Pancreas (tissue), 10 donors: ENCODE measurements at regions not wholly inside any gene's neighbourhood (a gene's known extent, or its start where the extent isn't known, plus 50 kb on each side); places are given as distances from the start of the nearest gene placed in this dataset.

Experiments
- ATAC-seq, 4 donors: fragments of 200-7000 bp; cut with Tn5 transposase; one replicate each; pipeline versions ENCODE4 v1.8.0 to v1.9.1; 2020; ENCODE audit warnings: mild to moderate bottlenecking in 4 of 4, moderate library complexity in 4 of 4
- DNase-seq, 6 donors: peaks; one replicate each; pipeline ENCODE4 v3.0.0-alpha.2; 2020
- FAIRE-seq: peaks from 2 replicates; lab custom pipeline; 2012; peaks lifted over from hg19 to GRCh38; lab: Jason Lieb, UNC
- H3K27ac ChIP-seq, 4 donors: fragments of 200-600 bp; sonication (generic); 1 replicate in 3 of 4; 2 replicates in 1 of 4; pipeline versions ENCODE4 v1.5.0 to v1.8.0; 2020
- H3K27me3 ChIP-seq, 4 donors: fragments of 200-600 bp; one replicate each; pipeline ENCODE4 v1.8.0; 2021
- H3K36me3 ChIP-seq, 3 donors: fragments of 200-600 bp; sonication (generic) in 1 of 3; one replicate each; pipeline versions ENCODE4 v1.5.0 to v1.8.0; 2020 to 2021
- H3K4me1 ChIP-seq, 3 donors: fragments of 200-600 bp; one replicate each; pipeline ENCODE4 v1.8.0; 2021
- H3K4me3 ChIP-seq, 4 donors: fragments of 200-600 bp; sonication (generic) in 2 of 4; one replicate each; pipeline versions ENCODE4 v1.5.0 to v1.8.0; 2020 to 2021
- H3K9me3 ChIP-seq, 4 donors: fragments of 200-600 bp; one replicate each; pipeline ENCODE4 v1.8.0; 2021
- WGBS, 2 donors: extraction: QIAGEN DNeasy Blood & Tissue Kit; methylation state at CpG; one replicate each; pipeline ENCODE4 v1.1.7; 2013; 5-methylcytosine and 5-hydroxymethylcytosine counted together
- intact Hi-C, 3 donors: fragments of 100-400 bp; cut with DNase I; formaldehyde crosslinking; loops; one replicate each; pipeline versions ENCODE4 v1.11.1 to v1.14.2; 2022
- TF ChIP-seq, protein P1 (sequence below), 4 donors: fragments of 200-600 bp; sonication (generic) in 3 of 4; IDR thresholded peaks; one replicate each; pipeline versions ENCODE4 v1.5.0 to v1.8.0; 2021; ENCODE audit warnings: antibody characterized with exemption in 4 of 4
- donor health status: healthy with polysubstance abuse.
- donor health status: DM: no; HTN: no; CAD: no; lungs with moderate emphysema.
- donor health status: DM: no; HTN: no; CAD: no.
- donor health status: control.
- donor health status: control.
- donor health status: Bipolar disorder and iron deficiency.
- donor health status: DM: yes; HTN: yes; CAD: no.
- donor health status: DM: no; HTN: no; CAD: no.
- donor health status: DM: no; HTN: no; CAD: no.
- donor health status: DM: yes; HTN: yes; CAD: no.

DNA sequence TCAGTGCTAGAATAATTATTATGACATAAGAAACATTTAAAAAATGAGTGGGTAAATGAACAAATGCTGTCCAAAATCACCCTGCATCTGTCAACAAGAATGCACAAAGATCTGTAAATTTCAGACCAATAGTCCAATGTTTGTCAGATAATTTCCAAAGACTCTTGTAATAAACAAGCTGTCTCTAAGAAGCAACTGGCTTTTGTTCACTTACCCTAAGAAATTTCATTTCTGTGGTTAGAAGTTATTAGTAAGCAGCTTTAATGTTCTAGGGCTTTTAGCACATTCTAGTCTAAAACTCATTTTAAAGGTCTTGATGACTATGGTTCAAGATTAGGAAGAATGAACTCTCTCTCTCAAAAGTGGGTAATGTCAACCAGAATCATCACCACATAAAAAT lies 560.3 kb upstream of the SMIM31 start:
- Histone ChIP-seq H3K4me1 (no peaks in the 10 kb centered on the region), H3K27me3 (no peaks in the 10 kb centered on the region), H3K27ac (no peak overlapping the region), H3K36me3 (no peaks in the 10 kb centered on the region), H3K4me3 (no peak overlapping the region), H3K9me3 (no peaks in the 10 kb centered on the region)
- DNase-seq (no peak), ATAC-seq (no peak), FAIRE-seq (no peak)
- TF ChIP-seq, protein P1, sequence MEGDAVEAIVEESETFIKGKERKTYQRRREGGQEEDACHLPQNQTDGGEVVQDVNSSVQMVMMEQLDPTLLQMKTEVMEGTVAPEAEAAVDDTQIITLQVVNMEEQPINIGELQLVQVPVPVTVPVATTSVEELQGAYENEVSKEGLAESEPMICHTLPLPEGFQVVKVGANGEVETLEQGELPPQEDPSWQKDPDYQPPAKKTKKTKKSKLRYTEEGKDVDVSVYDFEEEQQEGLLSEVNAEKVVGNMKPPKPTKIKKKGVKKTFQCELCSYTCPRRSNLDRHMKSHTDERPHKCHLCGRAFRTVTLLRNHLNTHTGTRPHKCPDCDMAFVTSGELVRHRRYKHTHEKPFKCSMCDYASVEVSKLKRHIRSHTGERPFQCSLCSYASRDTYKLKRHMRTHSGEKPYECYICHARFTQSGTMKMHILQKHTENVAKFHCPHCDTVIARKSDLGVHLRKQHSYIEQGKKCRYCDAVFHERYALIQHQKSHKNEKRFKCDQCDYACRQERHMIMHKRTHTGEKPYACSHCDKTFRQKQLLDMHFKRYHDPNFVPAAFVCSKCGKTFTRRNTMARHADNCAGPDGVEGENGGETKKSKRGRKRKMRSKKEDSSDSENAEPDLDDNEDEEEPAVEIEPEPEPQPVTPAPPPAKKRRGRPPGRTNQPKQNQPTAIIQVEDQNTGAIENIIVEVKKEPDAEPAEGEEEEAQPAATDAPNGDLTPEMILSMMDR (IDR thresholded peaks at IDR 0.05) = no peak
- intact Hi-C loops = no loop called here

DNA sequence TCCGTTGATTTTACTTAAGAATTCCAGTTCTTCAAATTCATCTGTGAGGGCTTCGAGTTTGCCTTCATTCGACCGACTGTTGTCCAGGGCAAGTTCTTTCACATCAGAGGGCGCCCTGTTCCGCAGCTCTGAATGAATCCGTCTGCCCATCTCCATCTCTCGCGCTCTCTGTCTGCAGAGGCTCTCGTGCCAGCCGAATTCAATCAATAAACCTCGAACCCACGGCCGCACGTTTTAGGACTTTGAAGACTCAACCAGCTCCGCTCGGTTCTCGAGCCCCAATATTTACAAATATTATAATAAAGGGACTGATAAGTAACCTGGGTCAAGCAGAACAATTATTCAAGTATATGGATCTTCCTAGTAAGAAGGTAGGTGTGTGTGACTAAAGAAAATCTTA lies 556.4 kb upstream of the SMIM31 start:
- intact Hi-C loops = no loop called here
- FAIRE-seq (no peak), DNase-seq (no peak), ATAC-seq (no peak)
- Histone ChIP-seq H3K4me3 (no peak overlapping the region), H3K27me3 (no peaks in the 10 kb centered on the region), H3K9me3 (no peaks in the 10 kb centered on the region), H3K36me3 (no peaks in the 10 kb centered on the region), H3K4me1 (no peaks in the 10 kb centered on the region), H3K27ac (no peak overlapping the region)
- 66 to 73% methylated on average over 18 of the region's 18 CpGs for WGBS, 2 donors
- TF ChIP-seq, protein P1 (IDR thresholded peaks at IDR 0.05) = no peak

DNA sequence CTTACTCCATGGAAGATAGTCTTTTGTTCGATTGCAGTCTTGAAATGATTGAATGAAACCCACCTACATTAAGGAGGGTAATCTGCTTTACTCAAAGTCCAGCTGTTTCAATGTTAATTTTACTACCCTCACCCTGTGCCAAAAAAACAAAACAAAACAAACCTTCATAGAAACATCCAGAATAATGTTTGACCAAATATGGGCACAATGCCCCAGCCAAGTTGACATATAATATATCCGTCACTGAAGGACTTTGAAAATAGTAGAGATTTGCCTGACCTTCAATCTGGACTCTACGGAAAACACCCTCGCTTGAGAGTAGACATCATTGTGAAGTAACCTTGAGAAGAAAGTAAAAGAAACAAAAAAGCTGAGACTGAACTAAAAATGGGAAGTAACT lies 550.5 kb upstream of the SMIM31 start:
- 41 to 47% methylated on average over 4 of the region's 4 CpGs for WGBS, 2 donors
- Histone ChIP-seq H3K4me3 (no peak overlapping the region), H3K9me3 (no peaks in the 10 kb centered on the region), H3K36me3 (no peaks in the 10 kb centered on the region), H3K27ac (no peak overlapping the region), H3K4me1 (no peaks in the 10 kb centered on the region), H3K27me3 (no peaks in the 10 kb centered on the region)
- DNase-seq (no peak), FAIRE-seq (no peak), ATAC-seq (no peak)
- intact Hi-C loops = no loop called here
- TF ChIP-seq, protein P1 (IDR thresholded peaks at IDR 0.05) = no peak

DNA sequence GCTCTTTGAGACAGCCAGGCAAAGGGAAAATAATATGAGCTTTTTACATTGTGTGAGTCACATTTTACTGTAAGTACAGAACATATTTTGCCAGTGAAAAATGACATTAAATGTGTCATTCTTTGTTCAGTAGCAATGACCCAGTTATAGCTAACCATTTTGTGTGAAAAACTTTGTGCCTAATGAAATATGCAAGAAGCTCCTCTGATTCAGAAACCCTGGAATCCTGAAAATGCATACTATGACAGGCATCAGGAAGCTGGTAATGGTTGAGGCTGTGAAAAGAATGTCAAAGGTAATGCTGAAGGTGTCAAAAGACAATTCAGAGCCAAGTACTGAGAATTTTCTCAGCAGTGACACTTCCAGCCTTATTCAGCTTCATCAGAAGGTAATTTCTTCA lies 549.5 kb upstream of the SMIM31 start:
- TF ChIP-seq, protein P1 (IDR thresholded peaks at IDR 0.05) = no peak
- FAIRE-seq (no peak), DNase-seq (no peak), ATAC-seq (no peak)
- Histone ChIP-seq H3K4me1 (no peaks in the 10 kb centered on the region), H3K36me3 (no peaks in the 10 kb centered on the region), H3K27me3 (no peaks in the 10 kb centered on the region), H3K27ac (no peak overlapping the region), H3K9me3 (no peaks in the 10 kb centered on the region), H3K4me3 (no peak overlapping the region)
- intact Hi-C loops = no loop called here

DNA sequence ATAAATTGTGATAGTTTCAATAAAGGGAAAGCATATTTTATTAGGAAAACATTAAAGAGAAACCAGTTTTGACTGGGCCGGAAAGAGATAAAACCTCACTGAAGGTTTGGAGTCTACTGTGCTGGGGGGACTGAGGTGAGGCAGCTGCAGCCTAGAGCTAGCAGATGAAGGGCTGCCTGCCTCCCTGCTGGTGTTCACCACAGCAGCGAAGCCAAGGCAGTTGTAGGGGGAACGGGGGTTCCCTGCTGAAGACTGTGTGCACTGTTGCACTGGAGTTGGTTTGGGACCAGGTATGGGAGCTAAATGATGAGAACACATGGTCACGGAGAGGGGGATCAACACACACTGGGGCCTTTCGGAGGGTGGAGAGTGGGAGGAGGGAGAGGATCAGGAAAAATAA lies 546.5 kb upstream of the SMIM31 start:
- no peak for DNase-seq
- intact Hi-C loops = no loop called here
- TF ChIP-seq, protein P1 (IDR thresholded peaks at IDR 0.05) = no peak
- H3K27ac ChIP-seq = no peak overlapping the region
- no peak for ATAC-seq
- no peak for FAIRE-seq
- H3K4me1 ChIP-seq = no peaks in the 10 kb centered on the region
- no peaks in the 10 kb centered on the region for H3K9me3 ChIP-seq
- H3K4me3 ChIP-seq = no peak overlapping the region
- 55 to 59% methylated on average over 5 of the region's 5 CpGs for WGBS, 2 donors
- no peaks in the 10 kb centered on the region for H3K36me3 ChIP-seq
- no peaks in the 10 kb centered on the region for H3K27me3 ChIP-seq
